GM12891 (cell line): ENCODE measurements at regions not wholly inside any gene's neighbourhood (a gene's known extent, or its start where the extent isn't known, plus 50 kb on each side); places are given as distances from the start of the nearest gene placed in this dataset.

Source experiments
- PAX5 ChIP-seq: IDR thresholded peaks from 2 replicates; pipeline ENCODE4 v1.6.1; 2011; ENCODE audit warnings: low read length, moderate library complexity, mild to moderate bottlenecking; ENCODE audit not compliant: insufficient read depth, severe bottlenecking
- POLR2A ChIP-seq: IDR thresholded peaks from 2 replicates; pipeline ENCODE4 v1.6.1; 2011; ENCODE audit warnings: low read depth, low read length, control low read depth
- POLR2AphosphoS5 ChIP-seq: IDR thresholded peaks from 2 replicates; pipeline ENCODE4 v1.6.1; 2011; ENCODE audit warnings: low read depth, low read length, control low read depth
- POU2F2 ChIP-seq: IDR thresholded peaks from 2 replicates; pipeline ENCODE4 v1.6.1; 2011; ENCODE audit warnings: low read depth, mild to moderate bottlenecking, control low read depth, low read length, moderate library complexity
- TAF1 ChIP-seq: IDR thresholded peaks from 2 replicates; pipeline ENCODE4 v1.6.1; 2011; ENCODE audit warnings: low read depth, low read length, control low read depth

GRCh38 chr1:116819081-116819480 lies 64.9 kb downstream of the CD2 start:
- TF ChIP-seq POLR2AphosphoS5 = no peak
- TF ChIP-seq TAF1 = no peak
- no peak for TF ChIP-seq POLR2A
- TF ChIP-seq PAX5 = no peak
- no peak for TF ChIP-seq POU2F2
